GM23248 (cell line): ENCODE measurements at regions not wholly inside any gene's neighbourhood (a gene's known extent, or its start where the extent isn't known, plus 50 kb on each side); places are given as distances from the start of the nearest gene placed in this dataset.

Source experiments
- EZH2 ChIP-seq: fragments of 200-600 bp; sonication (generic); IDR thresholded peaks from 2 replicates; pipeline ENCODE4 v1.6.1; 2018; ENCODE audit warnings: antibody characterized with exemption, mild to moderate bottlenecking; ENCODE audit not compliant: insufficient read depth, poor library complexity, severe bottlenecking
- EZH2phosphoT487 ChIP-seq: fragments of 200-600 bp; sonication (generic); IDR thresholded peaks from 2 replicates; pipeline ENCODE4 v1.6.1; 2018; ENCODE audit warnings: antibody characterized with exemption, moderate library complexity, mild to moderate bottlenecking, low read depth; ENCODE audit not compliant: insufficient read depth

DNA sequence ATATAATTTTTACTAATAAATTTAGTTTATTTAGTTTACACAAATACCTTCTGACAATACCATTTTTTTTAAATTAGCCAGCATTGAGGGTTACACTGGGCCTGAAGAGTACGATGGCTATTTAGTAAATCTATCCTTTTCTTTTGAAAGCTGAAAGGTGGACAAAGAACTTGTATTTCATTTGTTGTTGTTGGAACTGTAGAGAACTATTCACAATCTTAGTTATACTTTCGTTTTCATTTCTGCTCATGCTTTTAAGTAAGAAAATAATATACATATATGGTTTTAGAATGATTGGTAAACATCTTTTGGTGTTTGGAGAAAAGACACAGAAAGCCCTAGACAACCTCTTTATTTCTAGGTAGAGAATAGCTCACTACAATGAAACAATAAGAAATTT, 165.3 kb upstream of the FAM83B start:
- TF ChIP-seq EZH2, result no peak
- no peak for TF ChIP-seq EZH2phosphoT487
